ENCODE measurements at regions not wholly inside any gene's neighbourhood (a gene's known extent, or its start where the extent isn't known, plus 50 kb on each side); places are given as distances from the start of the nearest gene placed in this dataset.

DNA sequence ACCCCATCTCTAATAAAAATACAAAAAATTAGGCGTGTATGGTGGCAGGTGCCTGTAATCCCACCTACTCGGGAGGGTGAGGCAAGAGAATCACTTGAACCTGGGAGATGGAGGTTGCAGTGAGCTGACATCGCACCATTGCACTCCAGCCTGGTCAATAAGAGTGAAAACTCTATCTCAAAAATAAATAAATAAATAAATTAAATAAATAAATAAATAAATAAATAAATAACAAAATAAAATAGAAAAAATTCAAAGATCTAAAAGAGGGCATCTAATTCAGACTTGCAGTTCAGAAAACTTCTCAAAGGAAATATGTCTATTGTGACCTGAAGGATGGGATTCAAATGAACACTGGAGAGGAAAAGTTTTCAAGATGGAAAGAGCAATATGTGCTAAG is 1085.1 kb downstream of the SORCS3 start:
- H3K9me3 ChIP-seq (ENCODE audit: control insufficient read depth, insufficient read depth, low read length): no peaks in the 10 kb centered on the region
- H3K27me3 ChIP-seq (ENCODE audit: control insufficient read depth, insufficient read depth, low read length): no peaks in the 10 kb centered on the region
- no peak overlapping the region for H3K27ac ChIP-seq (ENCODE audit: low read depth, low read length)
- WGBS (ENCODE audit: insufficient coverage): no CpG with 5 or more reads among the region's 3 CpGs
- no peak overlapping the region for H3K4me3 ChIP-seq (ENCODE audit: low read depth, low read length)
- no peak for DNase-seq (ENCODE audit: low read depth in 4 of 6, low spot score in 6 of 6)
- no peaks in the 10 kb centered on the region for H3K4me1 ChIP-seq (ENCODE audit: control insufficient read depth, insufficient read depth, low read length)
- no peaks in the 10 kb centered on the region for H3K36me3 ChIP-seq (ENCODE audit: control insufficient read depth, insufficient read depth, low read length)

GRCh38 chr10:105725007-105725406 is 1083.9 kb downstream of the SORCS3 start:
- Histone ChIP-seq H3K4me3 (ENCODE audit: low read depth, low read length) (no peak overlapping the region), H3K27ac (ENCODE audit: low read depth, low read length) (no peak overlapping the region), H3K36me3 (ENCODE audit: control insufficient read depth, insufficient read depth, low read length) (no peaks in the 10 kb centered on the region), H3K9me3 (ENCODE audit: control insufficient read depth, insufficient read depth, low read length) (no peaks in the 10 kb centered on the region), H3K27me3 (ENCODE audit: control insufficient read depth, insufficient read depth, low read length) (no peaks in the 10 kb centered on the region), H3K4me1 (ENCODE audit: control insufficient read depth, insufficient read depth, low read length) (no peaks in the 10 kb centered on the region)
- DNase-seq (ENCODE audit: low read depth in 4 of 6, low spot score in 6 of 6): no peak
- 90% methylated on average over 5 of the region's 8 CpGs for WGBS (ENCODE audit: insufficient coverage)

- Histone ChIP-seq H3K36me3 (ENCODE audit: control insufficient read depth, insufficient read depth, low read length) (no peaks in the 10 kb centered on the region), H3K4me1 (ENCODE audit: control insufficient read depth, insufficient read depth, low read length) (no peaks in the 10 kb centered on the region), H3K9me3 (ENCODE audit: control insufficient read depth, insufficient read depth, low read length) (no peaks in the 10 kb centered on the region), H3K27ac (ENCODE audit: low read depth, low read length) (no peak overlapping the region), H3K27me3 (ENCODE audit: control insufficient read depth, insufficient read depth, low read length) (no peaks in the 10 kb centered on the region), H3K4me3 (ENCODE audit: low read depth, low read length) (no peak overlapping the region)
- no peak for DNase-seq (ENCODE audit: low read depth in 4 of 6, low spot score in 6 of 6)
- 100% methylated on average over 1 of the region's 3 CpGs for WGBS (ENCODE audit: insufficient coverage)
These were observed 1077.3 kb downstream of the SORCS3 start for GRCh38 chr10:105718207-105718995.

DNA sequence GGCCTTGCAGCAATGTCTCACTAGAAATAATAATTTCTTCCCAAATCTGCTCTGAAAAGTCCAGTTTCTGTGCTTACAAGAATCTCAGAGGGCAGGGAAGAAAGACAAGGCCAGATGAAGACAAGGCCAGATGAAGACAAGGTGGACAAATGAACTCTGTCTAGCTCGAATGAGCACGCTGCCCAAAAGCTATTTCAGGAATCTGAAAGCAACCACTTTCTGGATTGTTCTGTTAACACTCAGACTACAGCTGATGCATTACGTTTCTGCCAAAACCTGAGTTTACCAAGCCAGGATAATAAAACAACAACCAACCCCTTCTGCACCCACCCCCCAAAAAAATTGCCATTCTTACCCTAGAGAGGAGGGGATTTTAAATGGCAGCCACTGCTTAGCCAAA is 1073.6 kb downstream of the SORCS3 start:
- peaks cover under 1% of the 10 kb centered on the region for H3K9me3 ChIP-seq (ENCODE audit: control insufficient read depth, insufficient read depth, low read length)
- WGBS (ENCODE audit: insufficient coverage): 79% methylated on average over 3 of the region's 3 CpGs
- no peak overlapping the region for H3K27ac ChIP-seq (ENCODE audit: low read depth, low read length)
- no peak for DNase-seq (ENCODE audit: low read depth in 4 of 6, low spot score in 6 of 6)
- H3K36me3 ChIP-seq (ENCODE audit: control insufficient read depth, insufficient read depth, low read length): no peaks in the 10 kb centered on the region
- H3K4me3 ChIP-seq (ENCODE audit: low read depth, low read length): no peak overlapping the region
- no peaks in the 10 kb centered on the region for H3K27me3 ChIP-seq (ENCODE audit: control insufficient read depth, insufficient read depth, low read length)
- H3K4me1 ChIP-seq (ENCODE audit: control insufficient read depth, insufficient read depth, low read length): no peaks in the 10 kb centered on the region

GRCh38 chr10:105707603-105708002 is 1066.5 kb downstream of the SORCS3 start:
- H3K27ac ChIP-seq (ENCODE audit: low read depth, low read length): no peak overlapping the region
- WGBS (ENCODE audit: insufficient coverage): no CpG with 5 or more reads among the region's 2 CpGs
- no peak overlapping the region for H3K4me3 ChIP-seq (ENCODE audit: low read depth, low read length)
- H3K4me1 ChIP-seq (ENCODE audit: control insufficient read depth, insufficient read depth, low read length): no peaks in the 10 kb centered on the region
- no peaks in the 10 kb centered on the region for H3K27me3 ChIP-seq (ENCODE audit: control insufficient read depth, insufficient read depth, low read length)
- peaks cover 3% of the 10 kb centered on the region for H3K9me3 ChIP-seq (ENCODE audit: control insufficient read depth, insufficient read depth, low read length)
- DNase-seq (ENCODE audit: low read depth in 4 of 6, low spot score in 6 of 6): no peak
- no peaks in the 10 kb centered on the region for H3K36me3 ChIP-seq (ENCODE audit: control insufficient read depth, insufficient read depth, low read length)

DNA sequence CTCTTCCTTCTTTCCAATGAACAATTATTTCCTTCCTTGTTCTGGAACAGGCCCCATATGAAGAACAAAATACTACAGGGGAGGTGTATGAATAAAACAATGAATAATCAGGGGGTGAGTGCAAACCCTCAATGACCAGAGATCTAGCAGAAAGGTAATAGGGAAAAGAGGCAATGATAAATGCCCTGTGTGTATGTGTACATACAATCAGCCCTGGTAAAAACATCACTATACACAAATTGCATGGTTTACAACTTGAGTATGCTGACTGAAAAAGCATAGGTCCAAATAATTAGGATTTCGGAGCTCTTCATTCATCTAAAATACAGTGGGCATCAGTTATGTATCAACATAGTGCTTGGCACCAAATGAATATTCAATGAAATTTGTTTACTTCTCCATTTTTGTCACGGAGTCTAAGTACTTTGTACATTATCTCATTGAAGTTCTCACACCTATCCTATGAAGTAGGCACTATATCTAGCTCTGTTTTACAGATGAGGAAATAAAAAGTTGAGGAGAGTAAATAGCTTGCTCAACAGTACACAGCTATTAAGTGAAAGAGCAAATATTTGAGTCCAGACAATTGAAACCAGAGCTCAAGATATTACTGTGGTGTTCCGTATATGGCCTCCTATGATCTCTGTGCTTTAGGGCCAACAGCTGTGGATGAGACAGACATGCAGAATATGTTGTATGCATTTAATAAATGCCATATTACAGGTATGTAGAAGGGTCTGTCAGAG is 1065.4 kb downstream of the SORCS3 start:
- no peak for DNase-seq (ENCODE audit: low read depth in 4 of 6, low spot score in 6 of 6)
- Histone ChIP-seq H3K27me3 (ENCODE audit: control insufficient read depth, insufficient read depth, low read length) (no peaks in the 10 kb centered on the region), H3K9me3 (ENCODE audit: control insufficient read depth, insufficient read depth, low read length) (peaks cover 3% of the 10 kb centered on the region), H3K27ac (ENCODE audit: low read depth, low read length) (no peak overlapping the region), H3K36me3 (ENCODE audit: control insufficient read depth, insufficient read depth, low read length) (no peaks in the 10 kb centered on the region), H3K4me3 (ENCODE audit: low read depth, low read length) (no peak overlapping the region), H3K4me1 (ENCODE audit: control insufficient read depth, insufficient read depth, low read length) (peaks cover 1% of the 10 kb centered on the region)
- WGBS (ENCODE audit: insufficient coverage): 100% methylated on average over 1 of the region's 3 CpGs

DNA sequence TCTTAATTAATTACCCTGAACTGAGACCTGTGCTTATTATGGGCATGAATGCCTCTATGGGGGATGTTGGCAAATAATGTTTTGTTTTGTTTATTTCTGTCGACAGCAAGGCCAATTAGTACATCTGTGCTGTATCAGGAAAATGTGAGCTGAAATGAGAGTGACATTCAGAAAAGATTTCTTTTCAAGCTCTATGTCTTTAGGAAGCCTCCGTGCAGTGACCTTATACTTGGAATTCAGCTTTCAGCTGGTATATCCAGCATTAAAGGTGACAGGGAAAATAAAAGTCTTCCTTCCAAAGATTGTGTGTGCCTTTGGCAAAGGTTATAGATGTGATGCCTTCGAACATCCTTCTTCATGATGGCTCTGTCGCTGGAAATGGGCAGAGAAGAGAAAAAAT is 1061.1 kb downstream of the SORCS3 start:
- no peak overlapping the region for H3K27ac ChIP-seq (ENCODE audit: low read depth, low read length)
- 35% methylated on average over 3 of the region's 4 CpGs for WGBS (ENCODE audit: insufficient coverage)
- DNase-seq (ENCODE audit: low read depth in 4 of 6, low spot score in 6 of 6): peak in 2 of 6 donors; percentile 33 to 66
- no peak overlapping the region for H3K4me3 ChIP-seq (ENCODE audit: low read depth, low read length)
- H3K4me1 ChIP-seq (ENCODE audit: control insufficient read depth, insufficient read depth, low read length): peaks cover 5% of the 10 kb centered on the region
- H3K27me3 ChIP-seq (ENCODE audit: control insufficient read depth, insufficient read depth, low read length): no peaks in the 10 kb centered on the region
- H3K9me3 ChIP-seq (ENCODE audit: control insufficient read depth, insufficient read depth, low read length): no peaks in the 10 kb centered on the region
- no peaks in the 10 kb centered on the region for H3K36me3 ChIP-seq (ENCODE audit: control insufficient read depth, insufficient read depth, low read length)

GRCh38 chr10:105700218-105700617 is 1059.1 kb downstream of the SORCS3 start:
- whole genome bisulfite sequencing (ENCODE audit: insufficient coverage): 40% methylated on average over 1 of the region's 2 CpGs
- H3K27ac ChIP-seq (ENCODE audit: low read depth, low read length): no peak overlapping the region
- DNase-seq (ENCODE audit: low read depth in 4 of 6, low spot score in 6 of 6): peak in 3 of 6 donors; percentile 31 to 83 (median 66)
- H3K4me3 ChIP-seq (ENCODE audit: low read depth, low read length): no peak overlapping the region
- H3K9me3 ChIP-seq (ENCODE audit: control insufficient read depth, insufficient read depth, low read length): no peaks in the 10 kb centered on the region
- no peaks in the 10 kb centered on the region for H3K27me3 ChIP-seq (ENCODE audit: control insufficient read depth, insufficient read depth, low read length)
- H3K4me1 ChIP-seq (ENCODE audit: control insufficient read depth, insufficient read depth, low read length): peaks cover 5% of the 10 kb centered on the region
- no peaks in the 10 kb centered on the region for H3K36me3 ChIP-seq (ENCODE audit: control insufficient read depth, insufficient read depth, low read length)

GRCh38 chr10:105699504-105699903 is 1058.4 kb downstream of the SORCS3 start:
- WGBS (ENCODE audit: insufficient coverage): 50% methylated on average over 2 of the region's 5 CpGs
- H3K36me3 ChIP-seq (ENCODE audit: control insufficient read depth, insufficient read depth, low read length): no peaks in the 10 kb centered on the region
- no peaks in the 10 kb centered on the region for H3K9me3 ChIP-seq (ENCODE audit: control insufficient read depth, insufficient read depth, low read length)
- H3K27me3 ChIP-seq (ENCODE audit: control insufficient read depth, insufficient read depth, low read length): no peaks in the 10 kb centered on the region
- no peak overlapping the region for H3K4me3 ChIP-seq (ENCODE audit: low read depth, low read length)
- peak in 2 of 6 donors; percentile 20 to 40 for DNase-seq (ENCODE audit: low read depth in 4 of 6, low spot score in 6 of 6)
- peaks cover 5% of the 10 kb centered on the region for H3K4me1 ChIP-seq (ENCODE audit: control insufficient read depth, insufficient read depth, low read length)
- no peak overlapping the region for H3K27ac ChIP-seq (ENCODE audit: low read depth, low read length)

DNA sequence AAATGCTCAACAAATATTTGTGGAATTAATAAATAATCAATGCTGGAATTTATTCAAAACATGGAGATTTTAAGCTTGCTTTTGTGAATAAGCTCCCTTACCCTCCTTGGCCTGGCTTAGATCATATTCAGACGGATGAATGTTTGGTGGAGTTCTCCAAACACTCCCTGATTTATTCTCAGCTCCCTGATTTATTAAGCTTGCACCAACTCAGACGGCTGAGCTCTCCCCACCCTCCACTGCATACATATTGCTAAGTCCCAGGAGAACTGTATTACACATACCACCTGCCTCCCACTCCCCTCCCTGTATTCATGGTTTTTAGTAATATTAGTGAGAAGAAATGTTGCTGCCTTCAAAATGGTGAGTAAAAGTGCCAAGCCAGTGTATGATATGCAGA is 1057.5 kb downstream of the SORCS3 start:
- Histone ChIP-seq H3K4me1 (ENCODE audit: control insufficient read depth, insufficient read depth, low read length) (peaks cover 5% of the 10 kb centered on the region), H3K36me3 (ENCODE audit: control insufficient read depth, insufficient read depth, low read length) (no peaks in the 10 kb centered on the region), H3K9me3 (ENCODE audit: control insufficient read depth, insufficient read depth, low read length) (no peaks in the 10 kb centered on the region), H3K4me3 (ENCODE audit: low read depth, low read length) (no peak overlapping the region), H3K27ac (ENCODE audit: low read depth, low read length) (no peak overlapping the region), H3K27me3 (ENCODE audit: control insufficient read depth, insufficient read depth, low read length) (no peaks in the 10 kb centered on the region)
- no CpG with 5 or more reads among the region's 2 CpGs for WGBS (ENCODE audit: insufficient coverage)
- DNase-seq (ENCODE audit: low read depth in 4 of 6, low spot score in 6 of 6): no peak
